Activated CD8-positive, alpha-beta memory T cell treated with anti-CD3 and anti-CD28 coated beads, Interleukin-2, amount 10 ng/mL, durations not matched to agents 7 days and 5 days (primary cell): ENCODE measurements at regions not wholly inside any gene's neighbourhood (a gene's known extent, or its start where the extent isn't known, plus 50 kb on each side); places are given as distances from the start of the nearest gene placed in this dataset.

Experiments
- ATAC-seq: fragments of 150-1000 bp; cut with Tn5 transposase; one replicate; pipeline ENCODE4 v1.10.0; 2021; ENCODE audit warnings: moderate library complexity
- CTCF ChIA-PET: fragments of 350-600 bp; sonication (Branson Sonifier 250); formaldehyde crosslinking; loops from one replicate; lab custom pipeline; 2021; ENCODE audit warnings: antibody characterized with exemption; lab: Charles Lee
- DNase-seq: peaks from one replicate; pipeline ENCODE4 v3.0.0-alpha.2; 2020
- H3K27ac Mint-ChIP-seq: one replicate; pipeline ENCODE4 v1.8.0; 2021; ENCODE audit warnings: mild to moderate bottlenecking, mixed read lengths
- H3K27me3 Mint-ChIP-seq: one replicate; pipeline ENCODE4 v1.8.0; 2021; ENCODE audit warnings: mixed read lengths
- H3K36me3 Mint-ChIP-seq: one replicate; pipeline ENCODE4 v1.8.0; 2021; ENCODE audit warnings: mild to moderate bottlenecking, mixed read lengths
- H3K4me1 Mint-ChIP-seq: one replicate; pipeline ENCODE4 v1.8.0; 2021; ENCODE audit warnings: mixed read lengths
- H3K4me3 Mint-ChIP-seq: one replicate; pipeline ENCODE4 v1.8.0; 2021; ENCODE audit warnings: mild to moderate bottlenecking, moderate library complexity, mixed read lengths
- H3K9me3 Mint-ChIP-seq: one replicate; pipeline ENCODE4 v1.8.0; 2022; ENCODE audit warnings: low read depth, mixed read lengths

DNA sequence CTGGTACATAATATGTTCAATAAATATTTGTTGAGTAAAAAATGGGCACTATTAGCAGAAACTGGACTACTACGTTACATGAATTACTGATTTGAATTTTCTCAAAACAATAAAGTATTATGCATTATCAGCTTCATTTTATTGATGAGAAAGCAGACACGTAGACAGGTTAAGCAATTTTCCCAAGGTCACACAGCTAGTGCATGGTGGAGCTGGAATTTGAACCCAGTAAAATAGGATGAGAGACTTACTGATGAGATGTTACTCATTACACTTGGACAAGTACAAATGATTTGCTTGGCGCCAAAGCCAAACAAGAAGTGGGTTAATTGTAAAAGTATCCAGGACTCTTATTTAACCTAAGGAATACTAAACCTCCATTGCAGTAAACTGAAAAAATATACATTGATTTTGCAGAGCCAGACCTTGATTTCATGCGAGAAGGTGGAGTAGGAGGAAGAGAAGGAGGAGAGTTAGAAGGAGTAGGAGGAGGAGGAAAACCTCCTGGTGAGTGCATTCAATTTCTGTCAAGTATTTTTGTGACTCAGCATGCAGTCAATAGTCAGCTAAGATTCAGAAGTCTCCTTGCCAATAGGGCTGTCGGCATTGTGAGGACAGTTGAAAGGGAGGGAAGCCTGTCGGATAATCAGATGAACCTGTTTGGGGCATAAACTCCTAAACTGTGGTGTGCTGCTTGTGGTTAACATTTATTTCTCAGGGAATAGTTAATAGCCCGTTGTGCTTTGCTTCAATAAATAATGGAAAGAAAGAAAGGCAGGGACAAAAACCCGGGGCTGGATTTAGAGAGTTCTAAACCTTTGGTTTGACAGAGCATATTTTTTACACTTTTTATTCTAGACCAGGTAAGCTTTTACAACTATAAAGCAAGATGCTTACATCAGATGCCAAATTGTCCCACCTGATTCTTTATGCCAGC is 77.0 kb upstream of the TACR1 start:
- H3K27me3 Mint-ChIP-seq: no peaks in the 10 kb centered on the region
- no peaks in the 10 kb centered on the region for H3K9me3 Mint-ChIP-seq
- CTCF ChIA-PET: interaction anchor here (0.7 kb wide), 1 partner anchor 333 kb away, joined by 3 read pairs; no protein-coding TSS in a partner anchor
- no peak for DNase-seq
- no peak overlapping the region for H3K27ac Mint-ChIP-seq
- H3K4me1 Mint-ChIP-seq: no peaks in the 10 kb centered on the region
- no peak for ATAC-seq
- H3K4me3 Mint-ChIP-seq: no peak overlapping the region
- no peaks in the 10 kb centered on the region for H3K36me3 Mint-ChIP-seq

DNA sequence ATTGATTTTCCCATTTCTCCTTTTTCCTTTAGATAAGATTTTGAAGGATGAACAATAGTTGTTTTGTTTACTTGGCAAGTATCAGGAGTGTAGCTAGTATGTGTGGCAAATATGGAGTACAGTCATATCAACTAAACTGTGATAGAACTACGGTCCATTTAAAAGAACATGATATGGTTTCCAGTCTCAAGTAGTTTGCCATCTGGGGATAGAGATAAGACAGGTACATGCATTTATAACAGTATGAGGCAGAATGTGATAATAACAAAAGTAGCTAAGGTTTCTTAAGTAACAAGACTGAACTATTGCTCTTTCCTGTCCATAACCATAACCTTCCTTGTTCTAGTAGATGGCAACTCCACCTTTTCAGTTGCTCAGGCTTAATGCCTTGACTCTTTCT is 75.6 kb upstream of the TACR1 start:
- Mint-ChIP-seq H3K27me3 (no peaks in the 10 kb centered on the region), H3K36me3 (no peaks in the 10 kb centered on the region), H3K27ac (no peak overlapping the region), H3K4me1 (no peaks in the 10 kb centered on the region), H3K9me3 (no peaks in the 10 kb centered on the region), H3K4me3 (no peak overlapping the region)
- ATAC-seq (no peak), DNase-seq (no peak)
- CTCF ChIA-PET: no interaction called here

DNA sequence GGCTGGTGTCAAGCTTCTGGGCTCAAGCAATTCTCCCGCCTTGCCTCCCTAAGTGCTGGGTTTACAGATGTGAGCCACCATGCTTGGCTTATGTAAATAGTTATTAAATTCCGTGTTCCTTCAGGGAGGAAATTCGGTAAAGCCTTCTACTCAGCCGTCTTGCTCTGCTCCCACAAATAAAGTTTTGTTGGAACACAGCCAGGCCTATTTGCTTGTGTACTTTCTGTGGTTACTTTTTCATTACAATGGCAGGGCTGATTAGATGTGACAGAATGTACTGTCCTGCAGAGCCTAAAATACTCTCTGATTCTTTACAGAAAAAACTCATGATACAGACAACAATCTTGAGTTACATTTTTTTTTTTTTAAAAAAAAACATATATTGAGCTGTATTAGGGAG is 68.8 kb upstream of the TACR1 start:
- H3K27ac Mint-ChIP-seq: no peak overlapping the region
- H3K4me3 Mint-ChIP-seq: no peak overlapping the region
- H3K36me3 Mint-ChIP-seq: no peaks in the 10 kb centered on the region
- CTCF ChIA-PET: no interaction called here
- H3K27me3 Mint-ChIP-seq: no peaks in the 10 kb centered on the region
- H3K4me1 Mint-ChIP-seq: no peaks in the 10 kb centered on the region
- no peak for ATAC-seq
- H3K9me3 Mint-ChIP-seq: no peaks in the 10 kb centered on the region
- no peak for DNase-seq

DNA sequence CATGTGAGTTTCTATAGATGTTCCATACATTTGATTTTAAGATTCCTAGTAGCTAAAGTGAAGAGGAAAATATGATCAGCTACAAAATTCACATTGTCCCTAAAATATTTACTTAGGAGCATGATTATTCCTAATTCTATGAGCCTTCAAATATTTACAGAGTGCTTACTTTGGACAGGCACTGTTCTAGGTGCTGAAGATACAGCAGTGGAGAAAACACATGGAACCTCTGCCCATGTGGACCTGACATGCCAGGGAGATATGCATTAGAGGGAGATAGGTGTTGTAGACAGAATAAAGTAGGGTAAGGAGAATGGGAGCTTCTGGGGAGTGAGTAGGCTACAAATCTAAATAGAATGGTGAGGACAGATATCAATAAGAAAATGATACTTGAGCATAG is 62.6 kb upstream of the TACR1 start:
- Mint-ChIP-seq H3K4me3 (no peak overlapping the region), H3K9me3 (peaks cover 3% of the 10 kb centered on the region), H3K36me3 (no peaks in the 10 kb centered on the region), H3K27me3 (no peaks in the 10 kb centered on the region), H3K27ac (no peak overlapping the region), H3K4me1 (no peaks in the 10 kb centered on the region)
- CTCF ChIA-PET: interaction anchor here (0.6 kb wide), 1 partner anchor 1006 kb away, joined by 3 read pairs; no protein-coding TSS in a partner anchor
- ATAC-seq (no peak), DNase-seq (no peak)

DNA sequence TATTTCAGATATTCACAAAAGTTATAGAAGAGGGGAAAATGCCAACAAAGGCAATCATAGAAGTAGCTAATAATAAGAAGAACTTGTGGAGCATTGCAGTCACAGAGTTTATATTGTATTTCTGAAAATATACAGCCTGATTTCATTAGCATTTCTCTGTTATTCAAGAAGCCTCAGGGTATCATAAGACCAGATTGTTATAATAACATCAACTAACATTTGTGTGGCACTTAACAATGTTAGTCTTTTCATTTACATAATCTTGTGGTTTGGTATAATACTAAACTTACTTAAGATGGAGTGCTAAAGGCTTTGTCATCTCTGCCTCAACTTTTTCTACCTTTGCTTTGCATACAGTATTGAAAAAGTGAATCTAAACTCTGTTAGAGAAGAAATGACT is 61.6 kb upstream of the TACR1 start:
- no peaks in the 10 kb centered on the region for H3K4me1 Mint-ChIP-seq
- H3K27ac Mint-ChIP-seq: no peak overlapping the region
- H3K4me3 Mint-ChIP-seq: no peak overlapping the region
- CTCF ChIA-PET: no interaction called here
- no peaks in the 10 kb centered on the region for H3K36me3 Mint-ChIP-seq
- peaks cover 3% of the 10 kb centered on the region for H3K9me3 Mint-ChIP-seq
- H3K27me3 Mint-ChIP-seq: no peaks in the 10 kb centered on the region
- no peak for ATAC-seq
- no peak for DNase-seq

DNA sequence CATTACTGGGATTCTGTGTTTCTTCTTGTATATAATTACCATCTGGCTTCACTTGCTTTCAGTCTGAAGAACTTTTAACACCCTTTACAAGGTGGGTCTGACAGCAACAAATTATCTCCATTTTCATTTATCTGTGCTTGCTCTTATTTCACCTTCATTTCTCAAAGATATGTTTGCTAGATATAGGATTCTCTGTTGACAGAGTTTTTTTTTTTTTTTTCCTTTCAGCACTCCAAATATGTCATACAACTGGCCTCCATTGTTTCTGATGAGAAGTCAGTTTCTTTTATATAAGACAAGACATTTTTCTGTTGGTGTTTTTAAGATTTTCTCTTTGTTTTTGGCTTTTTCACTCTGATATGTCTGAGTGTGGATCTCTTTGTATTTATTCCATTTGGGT is 59.3 kb upstream of the TACR1 start:
- no peaks in the 10 kb centered on the region for H3K4me1 Mint-ChIP-seq
- peaks cover 3% of the 10 kb centered on the region for H3K9me3 Mint-ChIP-seq
- CTCF ChIA-PET: no interaction called here

DNA sequence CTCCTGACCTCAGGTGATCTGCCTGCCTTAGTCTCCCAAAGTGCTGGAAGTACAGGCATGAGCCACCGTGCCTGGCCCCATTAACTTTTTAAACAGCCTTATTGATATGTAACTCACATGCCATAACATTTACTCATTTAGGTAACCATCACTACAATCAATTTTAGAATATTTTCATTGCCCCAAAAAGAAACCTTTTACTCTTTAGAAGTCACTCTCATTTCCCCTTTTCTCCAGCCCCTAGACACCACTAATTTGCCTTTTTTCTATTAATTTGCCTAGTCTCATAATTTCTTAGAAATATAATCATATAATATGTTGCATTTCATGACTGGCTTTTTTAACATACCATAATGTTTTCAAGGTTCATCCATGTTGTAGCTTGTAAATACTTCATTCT is 57.2 kb upstream of the TACR1 start:
- H3K27ac Mint-ChIP-seq: no peak overlapping the region
- CTCF ChIA-PET: no interaction called here
- ATAC-seq (no peak), DNase-seq (no peak)
- peaks cover 3% of the 10 kb centered on the region for H3K9me3 Mint-ChIP-seq
- no peaks in the 10 kb centered on the region for H3K27me3 Mint-ChIP-seq
- no peaks in the 10 kb centered on the region for H3K36me3 Mint-ChIP-seq
- no peaks in the 10 kb centered on the region for H3K4me1 Mint-ChIP-seq
- H3K4me3 Mint-ChIP-seq: no peak overlapping the region

More for the DNA sequence above, 59.3 kb upstream of the TACR1 start:
- Mint-ChIP-seq H3K4me3 (no peak overlapping the region), H3K36me3 (no peaks in the 10 kb centered on the region), H3K27ac (no peak overlapping the region), H3K27me3 (no peaks in the 10 kb centered on the region)
- ATAC-seq: no peak
- DNase-seq: no peak

DNA sequence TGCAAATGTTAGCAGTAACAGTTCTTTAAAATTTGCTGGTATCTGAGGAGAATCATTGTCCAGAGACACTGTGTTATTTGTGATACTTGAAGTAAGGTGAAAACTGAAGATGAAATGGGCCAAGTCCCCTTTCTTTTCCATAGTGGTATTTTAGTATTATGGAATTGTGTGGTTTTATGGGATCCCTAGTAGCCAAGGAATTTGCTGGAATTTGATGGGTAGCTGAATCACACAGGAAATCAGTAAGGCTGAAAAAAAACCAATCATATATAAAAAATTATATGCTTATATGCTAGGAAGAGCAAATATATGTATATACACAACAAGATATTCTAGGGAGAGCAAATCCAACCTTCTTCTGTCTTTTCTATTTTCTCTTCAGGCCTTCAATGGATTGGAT is 54.2 kb upstream of the TACR1 start:
- no peaks in the 10 kb centered on the region for H3K36me3 Mint-ChIP-seq
- H3K9me3 Mint-ChIP-seq: no peaks in the 10 kb centered on the region
- no peak overlapping the region for H3K4me3 Mint-ChIP-seq
- no peak overlapping the region for H3K27ac Mint-ChIP-seq
- H3K4me1 Mint-ChIP-seq: no peaks in the 10 kb centered on the region
- no peak for ATAC-seq
- H3K27me3 Mint-ChIP-seq: peaks cover 4% of the 10 kb centered on the region
- no peak for DNase-seq
- CTCF ChIA-PET: no interaction called here

DNA sequence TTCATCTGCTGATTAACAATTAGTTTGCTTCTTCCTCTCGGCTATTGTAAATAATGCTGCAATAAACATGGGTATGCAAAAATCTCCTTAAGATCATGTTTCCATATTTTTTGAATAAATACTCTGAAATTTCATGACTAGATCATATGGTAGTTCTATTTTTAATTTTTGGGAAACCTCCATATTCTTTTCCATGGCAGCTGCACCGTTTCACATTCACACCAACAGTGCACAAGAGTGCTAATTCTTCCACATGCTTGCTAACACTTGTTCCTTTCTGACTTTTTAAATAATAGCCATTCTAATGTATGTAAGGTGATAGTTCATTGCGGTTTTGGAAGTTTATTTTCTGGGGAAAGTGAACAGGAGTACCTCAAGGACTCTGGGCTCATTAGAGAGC is 52.6 kb upstream of the TACR1 start:
- CTCF ChIA-PET: no interaction called here
- H3K36me3 Mint-ChIP-seq: no peaks in the 10 kb centered on the region
- no peak overlapping the region for H3K4me3 Mint-ChIP-seq
- peaks cover 4% of the 10 kb centered on the region for H3K27me3 Mint-ChIP-seq
- DNase-seq (no peak), ATAC-seq (no peak)
- no peaks in the 10 kb centered on the region for H3K4me1 Mint-ChIP-seq
- H3K27ac Mint-ChIP-seq: no peak overlapping the region
- no peaks in the 10 kb centered on the region for H3K9me3 Mint-ChIP-seq
